ENCODE measurements at regions not wholly inside any gene's neighbourhood (a gene's known extent, or its start where the extent isn't known, plus 50 kb on each side); places are given as distances from the start of the nearest gene placed in this dataset.

- DNase-seq (ENCODE audit: extremely low read depth, insufficient read length): no peak
- Histone ChIP-seq H3K27me3 (replicated peaks; ENCODE audit: control insufficient read depth, insufficient read depth, low read length) (no peaks in the 10 kb centered on the region), H3K36me3 (ENCODE audit: control insufficient read depth, insufficient read depth, low read length) (no peaks in the 10 kb centered on the region), H3K4me3 (replicated peaks; ENCODE audit: low read depth, low read length) (no peak overlapping the region)
- TF ChIP-seq CTCF (IDR thresholded peaks at IDR 0.05; ENCODE audit: insufficient read depth, low read length, poor library complexity, severe bottlenecking): no peak
Measured at GRCh38 chr1:4203501-4203900, 303.4 kb upstream of the C1orf174 start.

- Histone ChIP-seq H3K27me3 (replicated peaks; ENCODE audit: control insufficient read depth, insufficient read depth, low read length) (no peaks in the 10 kb centered on the region), H3K36me3 (ENCODE audit: control insufficient read depth, insufficient read depth, low read length) (no peaks in the 10 kb centered on the region), H3K4me3 (replicated peaks; ENCODE audit: low read depth, low read length) (no peak overlapping the region)
- no peak for DNase-seq (ENCODE audit: extremely low read depth, insufficient read length)
- no peak for TF ChIP-seq CTCF (IDR thresholded peaks at IDR 0.05; ENCODE audit: insufficient read depth, low read length, poor library complexity, severe bottlenecking)
Measured at GRCh38 chr1:4207183-4207582, 307.1 kb upstream of the C1orf174 start.

GRCh38 chr1:4207842-4208692 lies 308.0 kb upstream of the C1orf174 start:
- no peak for TF ChIP-seq CTCF (IDR thresholded peaks at IDR 0.05; ENCODE audit: insufficient read depth, low read length, poor library complexity, severe bottlenecking)
- Histone ChIP-seq H3K4me3 (replicated peaks; ENCODE audit: low read depth, low read length) (no peak overlapping the region), H3K36me3 (ENCODE audit: control insufficient read depth, insufficient read depth, low read length) (no peaks in the 10 kb centered on the region), H3K27me3 (replicated peaks; ENCODE audit: control insufficient read depth, insufficient read depth, low read length) (no peaks in the 10 kb centered on the region)
- DNase-seq (ENCODE audit: extremely low read depth, insufficient read length): no peak

- no peaks in the 10 kb centered on the region for H3K27me3 ChIP-seq (replicated peaks; ENCODE audit: control insufficient read depth, insufficient read depth, low read length)
- H3K4me3 ChIP-seq (replicated peaks; ENCODE audit: low read depth, low read length): no peak overlapping the region
- no peak for TF ChIP-seq CTCF (IDR thresholded peaks at IDR 0.05; ENCODE audit: insufficient read depth, low read length, poor library complexity, severe bottlenecking)
- DNase-seq (ENCODE audit: extremely low read depth, insufficient read length): no peak
- no peaks in the 10 kb centered on the region for H3K36me3 ChIP-seq (ENCODE audit: control insufficient read depth, insufficient read depth, low read length)
Measured at GRCh38 chr1:4210043-4210442, 310.0 kb upstream of the C1orf174 start.

- no peak for TF ChIP-seq CTCF (IDR thresholded peaks at IDR 0.05; ENCODE audit: insufficient read depth, low read length, poor library complexity, severe bottlenecking)
- no peak overlapping the region for H3K4me3 ChIP-seq (replicated peaks; ENCODE audit: low read depth, low read length)
- no peak for DNase-seq (ENCODE audit: extremely low read depth, insufficient read length)
- no peaks in the 10 kb centered on the region for H3K27me3 ChIP-seq (replicated peaks; ENCODE audit: control insufficient read depth, insufficient read depth, low read length)
- no peaks in the 10 kb centered on the region for H3K36me3 ChIP-seq (ENCODE audit: control insufficient read depth, insufficient read depth, low read length)
Measured at GRCh38 chr1:4212796-4213195, 312.7 kb upstream of the C1orf174 start.

Data from GM06990 (cell line).